ENCODE measurements at regions not wholly inside any gene's neighbourhood (a gene's known extent, or its start where the extent isn't known, plus 50 kb on each side); places are given as distances from the start of the nearest gene placed in this dataset.

GRCh38 chr3:64993781-64994180 lies 306.0 kb upstream of the ADAMTS9 start:
- TF ChIP-seq CTCF (IDR thresholded peaks at IDR 0.05): no peak
- TF ChIP-seq, protein P1, sequence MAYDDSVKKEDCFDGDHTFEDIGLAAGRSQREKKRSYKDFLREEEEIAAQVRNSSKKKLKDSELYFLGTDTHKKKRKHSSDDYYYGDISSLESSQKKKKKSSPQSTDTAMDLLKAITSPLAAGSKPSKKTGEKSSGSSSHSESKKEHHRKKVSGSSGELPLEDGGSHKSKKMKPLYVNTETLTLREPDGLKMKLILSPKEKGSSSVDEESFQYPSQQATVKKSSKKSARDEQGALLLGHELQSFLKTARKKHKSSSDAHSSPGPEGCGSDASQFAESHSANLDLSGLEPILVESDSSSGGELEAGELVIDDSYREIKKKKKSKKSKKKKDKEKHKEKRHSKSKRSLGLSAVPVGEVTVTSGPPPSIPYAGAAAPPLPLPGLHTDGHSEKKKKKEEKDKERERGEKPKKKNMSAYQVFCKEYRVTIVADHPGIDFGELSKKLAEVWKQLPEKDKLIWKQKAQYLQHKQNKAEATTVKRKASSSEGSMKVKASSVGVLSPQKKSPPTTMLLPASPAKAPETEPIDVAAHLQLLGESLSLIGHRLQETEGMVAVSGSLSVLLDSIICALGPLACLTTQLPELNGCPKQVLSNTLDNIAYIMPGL (CRISPR knock-in tag; IDR thresholded peaks at IDR 0.05): no peak
- TF ChIP-seq ZBTB43 (CRISPR knock-in tag; IDR thresholded peaks at IDR 0.05): no peak
- no peak for TF ChIP-seq CREB1 (CRISPR knock-in tag; IDR thresholded peaks at IDR 0.05)
- no peak for TF ChIP-seq ZNF512 (CRISPR knock-in tag; IDR thresholded peaks at IDR 0.05; ENCODE audit: borderline replicate concordance)
- no peak for TF ChIP-seq RELA (CRISPR knock-in tag; IDR thresholded peaks at IDR 0.05; ENCODE audit: borderline replicate concordance)
- no peak for TF ChIP-seq ESRRA (CRISPR knock-in tag; IDR thresholded peaks at IDR 0.05; ENCODE audit: borderline replicate concordance)
- no peak for TF ChIP-seq GTF2I (CRISPR knock-in tag; conservative IDR thresholded peaks at IDR 0.05)
- TF ChIP-seq, protein P2, sequence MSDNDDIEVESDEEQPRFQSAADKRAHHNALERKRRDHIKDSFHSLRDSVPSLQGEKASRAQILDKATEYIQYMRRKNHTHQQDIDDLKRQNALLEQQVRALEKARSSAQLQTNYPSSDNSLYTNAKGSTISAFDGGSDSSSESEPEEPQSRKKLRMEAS (CRISPR knock-in tag; IDR thresholded peaks at IDR 0.05): no peak
- no peak for TF ChIP-seq USF1 (CRISPR knock-in tag; IDR thresholded peaks at IDR 0.05)
- TF ChIP-seq ATF6 (CRISPR knock-in tag; IDR thresholded peaks at IDR 0.05): no peak
- TF ChIP-seq ZNF121 (CRISPR knock-in tag; IDR thresholded peaks at IDR 0.05): no peak

All from WTC11 (cell line).